ENCODE measurements at regions not wholly inside any gene's neighbourhood (a gene's known extent, or its start where the extent isn't known, plus 50 kb on each side); places are given as distances from the start of the nearest gene placed in this dataset.

- no peak for DNase-seq (ENCODE audit: low read depth)
Observed at GRCh38 chr18:39515299-39515698, 1949.7 kb upstream of the CELF4 start.

GRCh38 chr18:39513186-39513585 is 1947.6 kb upstream of the CELF4 start:
- DNase-seq (ENCODE audit: low read depth): no peak

DNA sequence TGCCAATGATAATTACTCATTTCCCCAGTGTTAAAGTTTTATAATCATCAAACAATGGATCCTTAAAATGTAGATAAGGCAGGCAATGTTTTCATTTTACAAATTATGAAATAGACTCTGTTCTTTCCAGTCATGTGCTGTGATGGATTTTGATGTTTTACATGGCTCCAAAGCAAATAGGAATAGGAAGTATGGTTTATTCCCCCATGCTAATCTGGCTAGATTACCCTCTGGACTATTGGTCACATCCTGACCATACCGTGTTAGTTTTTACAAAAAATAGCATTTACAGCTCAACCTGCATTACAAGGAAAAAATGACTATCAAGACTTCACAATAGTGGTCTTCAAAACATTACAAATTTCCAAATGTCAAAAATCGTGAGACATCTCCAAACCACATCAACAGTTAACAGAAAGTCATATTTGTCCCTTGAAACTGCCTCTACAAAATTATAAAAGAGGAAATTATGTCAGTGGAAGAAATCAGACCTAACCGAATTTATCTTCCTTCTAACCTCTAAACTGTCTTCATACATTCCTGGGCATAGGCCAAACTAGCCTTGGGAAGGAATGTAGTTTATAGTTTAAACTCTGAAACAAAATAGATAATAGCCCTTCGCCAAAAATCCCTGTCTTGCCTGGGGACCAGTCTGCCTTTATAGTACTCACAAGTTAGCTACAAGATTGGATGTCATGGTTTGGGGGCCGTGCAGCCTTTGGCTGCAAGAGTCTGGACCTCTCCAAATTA is 1941.2 kb upstream of the CELF4 start:
- no peak for DNase-seq (ENCODE audit: low read depth)

DNA sequence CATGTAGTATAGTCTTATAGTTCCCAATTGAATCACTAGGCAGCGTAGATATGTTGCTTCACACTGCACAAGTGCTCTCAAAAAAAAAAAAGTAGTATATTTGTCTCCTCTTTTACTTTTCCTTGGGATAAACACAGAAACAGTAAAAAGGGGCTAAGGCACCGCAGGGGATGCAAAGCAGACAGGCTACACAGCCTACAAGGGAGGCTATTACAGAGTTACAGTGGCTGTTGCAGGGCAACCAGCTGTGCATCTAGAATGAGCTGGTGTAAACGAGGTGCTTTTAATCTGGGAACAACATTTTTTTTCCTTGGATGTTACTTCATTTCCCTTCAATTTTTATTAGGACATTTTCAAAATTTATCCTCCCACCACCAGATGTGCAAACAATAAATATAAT is 1934.7 kb upstream of the CELF4 start:
- DNase-seq (ENCODE audit: low read depth): no peak

- DNase-seq (ENCODE audit: low read depth): no peak
Observed at GRCh38 chr18:39497821-39498220, 1932.2 kb upstream of the CELF4 start.

GRCh38 chr18:39496986-39497385 is 1931.4 kb upstream of the CELF4 start:
- DNase-seq (ENCODE audit: low read depth): no peak

GRCh38 chr18:39494211-39494896 is 1928.8 kb upstream of the CELF4 start:
- DNase-seq (ENCODE audit: low read depth): no peak

DNA sequence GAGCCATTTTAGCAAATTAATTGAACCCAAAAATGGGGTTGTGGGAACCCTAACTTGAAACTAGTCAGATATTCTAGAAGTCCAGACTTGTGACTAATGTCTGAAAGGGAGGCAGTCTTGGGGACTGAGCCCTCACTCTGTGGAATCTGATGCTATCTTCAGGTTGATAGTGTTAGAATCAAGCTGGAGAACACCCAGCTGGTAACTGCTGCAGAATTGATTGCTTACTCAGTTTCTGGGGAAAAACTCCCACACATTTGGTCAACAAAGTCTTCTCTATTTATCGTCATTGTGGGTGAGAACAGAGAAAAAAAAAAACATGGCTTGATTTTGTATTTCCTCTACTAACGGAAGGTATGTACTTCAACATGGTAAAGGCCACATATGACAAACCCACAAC is 1925.8 kb upstream of the CELF4 start:
- DNase-seq (ENCODE audit: low read depth): no peak

GRCh38 chr18:39489431-39489830 is 1923.8 kb upstream of the CELF4 start:
- DNase-seq (ENCODE audit: low read depth): no peak

GRCh38 chr18:39487932-39488331 is 1922.3 kb upstream of the CELF4 start:
- no peak for DNase-seq (ENCODE audit: low read depth)

DNA sequence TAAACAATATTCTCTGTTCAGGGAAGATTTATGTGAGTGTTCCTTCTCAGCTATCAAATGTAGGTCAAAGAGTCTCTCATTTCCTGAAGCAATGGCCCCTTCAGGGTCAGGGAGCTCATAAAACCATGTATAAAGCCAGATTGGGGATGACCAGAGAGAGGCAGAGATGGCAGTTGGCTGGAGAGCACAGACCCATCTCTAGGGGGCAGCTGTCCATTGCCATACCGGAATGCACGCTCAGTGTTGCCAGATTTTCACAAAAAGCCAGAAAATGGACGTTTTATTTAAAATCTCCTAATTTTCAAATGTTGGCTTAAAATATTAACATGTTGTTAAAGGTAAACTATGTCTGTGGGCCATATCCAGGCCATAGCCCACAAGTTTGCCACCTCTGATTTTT is 1920.7 kb upstream of the CELF4 start:
- DNase-seq (ENCODE audit: low read depth): no peak

GRCh38 chr18:39485696-39486095 is 1920.1 kb upstream of the CELF4 start:
- DNase-seq (ENCODE audit: low read depth): no peak

GRCh38 chr18:39481281-39481680 is 1915.7 kb upstream of the CELF4 start:
- no peak for DNase-seq (ENCODE audit: low read depth)

DNA sequence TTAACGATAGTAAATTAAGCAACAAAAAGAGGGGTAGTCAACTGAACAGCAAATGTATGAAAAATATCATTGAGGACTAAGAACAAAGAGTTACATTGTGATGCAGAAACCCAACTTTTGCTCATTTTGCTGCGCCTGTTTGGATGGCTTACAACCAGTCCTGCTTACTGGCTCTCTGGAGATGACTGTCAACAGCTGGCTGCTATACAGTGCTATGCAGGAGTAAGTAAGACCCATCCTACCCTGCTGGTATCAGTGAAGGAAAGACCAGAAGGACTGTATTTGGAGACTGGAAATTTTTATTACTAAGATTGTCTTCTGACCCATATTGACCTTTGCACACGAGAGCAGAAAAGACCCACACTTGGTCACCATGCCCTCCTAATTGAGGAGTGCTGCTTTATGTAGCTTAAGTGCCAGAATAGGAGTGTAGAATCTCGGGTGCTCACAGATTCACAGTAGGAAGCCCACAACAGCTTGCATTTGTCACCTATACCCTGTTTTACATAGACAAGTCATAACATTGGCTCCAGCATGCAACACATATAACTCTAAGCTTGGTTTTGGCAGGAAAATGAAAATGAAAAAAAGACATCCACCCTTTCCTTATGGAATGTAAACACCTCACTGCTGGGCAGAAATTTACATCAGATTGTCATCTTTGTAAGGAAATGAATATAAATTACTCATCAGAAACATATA is 1915.0 kb upstream of the CELF4 start:
- DNase-seq (ENCODE audit: low read depth): no peak

GRCh38 chr18:39464006-39464405 is 1898.4 kb upstream of the CELF4 start:
- DNase-seq (ENCODE audit: low read depth): no peak

- DNase-seq (ENCODE audit: low read depth): no peak
Observed at GRCh38 chr18:39462436-39462835, 1896.8 kb upstream of the CELF4 start.

DNA sequence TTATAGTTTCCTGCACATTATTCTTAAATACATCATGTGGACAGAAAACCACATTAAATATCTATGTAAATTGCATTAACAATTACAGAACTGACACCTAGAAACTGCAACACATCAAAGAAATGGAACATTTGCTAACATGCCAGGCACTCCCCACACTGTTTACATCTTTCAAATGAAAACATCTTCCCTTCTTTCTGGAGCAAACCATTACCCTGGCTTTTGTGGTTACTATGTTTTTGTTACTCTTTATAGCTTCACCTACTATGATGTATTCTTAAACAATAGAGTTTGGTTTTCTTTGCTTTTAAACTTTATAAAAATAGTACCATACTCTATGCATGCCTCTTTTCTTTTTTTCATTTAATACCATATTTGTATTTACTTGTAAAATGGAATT is 1894.5 kb upstream of the CELF4 start:
- no peak for DNase-seq (ENCODE audit: low read depth)

GRCh38 chr18:39455285-39455684 is 1889.7 kb upstream of the CELF4 start:
- no peak for DNase-seq (ENCODE audit: low read depth)

GRCh38 chr18:39454866-39455265 is 1889.3 kb upstream of the CELF4 start:
- DNase-seq (ENCODE audit: low read depth): no peak

DNA sequence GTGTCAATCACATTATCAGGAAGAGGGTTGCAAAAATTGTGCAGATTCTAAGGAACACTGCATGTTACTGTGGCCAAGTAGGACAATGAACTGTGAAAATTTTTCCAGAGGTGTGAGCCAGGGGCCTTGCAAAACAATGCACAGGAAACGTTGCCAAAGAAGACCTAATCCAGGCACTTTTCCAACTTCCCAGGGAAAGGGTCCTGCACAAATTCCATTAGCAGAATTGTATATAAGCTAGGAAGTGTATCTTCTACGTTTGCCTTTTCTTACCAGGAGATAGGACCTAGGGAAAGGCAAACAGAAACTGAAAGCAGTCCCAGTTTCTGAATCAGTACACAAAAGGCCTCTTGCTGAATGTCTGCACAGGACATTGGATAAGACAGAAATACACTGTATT is 1888.3 kb upstream of the CELF4 start:
- no peak for DNase-seq (ENCODE audit: low read depth)

- DNase-seq (ENCODE audit: low read depth): no peak
Observed at GRCh38 chr18:39453356-39453755, 1887.8 kb upstream of the CELF4 start.

GRCh38 chr18:39450958-39451357 is 1885.4 kb upstream of the CELF4 start:
- DNase-seq (ENCODE audit: low read depth): no peak

- DNase-seq (ENCODE audit: low read depth): no peak
Observed at GRCh38 chr18:39449566-39449965, 1884.0 kb upstream of the CELF4 start.

Measured in activated T-helper 9 cell treated with anti-CD3 and anti-CD28 coated beads, Interleukin-2, amount 50 U/mL, for 16 hours (primary cell).